HCT116 (cell line): ENCODE measurements at regions not wholly inside any gene's neighbourhood (a gene's known extent, or its start where the extent isn't known, plus 50 kb on each side); places are given as distances from the start of the nearest gene placed in this dataset.

Experiments
- ATAC-seq: fragments of 200-7000 bp; cut with Tn5 transposase; 2 replicates; pipeline ENCODE4 v1.9.1; 2020; ENCODE audit warnings: mild to moderate bottlenecking, moderate library complexity
- BruUV-seq: library from RNA; stranded (reverse); fragments of 400-500 nt; replicated peaks from 2 replicates; lab custom pipeline; 2021; lab: Mats Ljungman, UMichigan
- CTCF ChIA-PET: fragments of 300-600 bp; sonication (Branson Sonifier 250); formaldehyde crosslinking; loops from one replicate; lab custom pipeline; 2021; ENCODE audit warnings: antibody characterized with exemption; lab: Charles Lee
- POLR2A ChIA-PET: fragments of 300-600, 350-600 bp; sonication (Branson Sonifier 250); formaldehyde crosslinking; loops from one replicate; lab custom pipeline; 2021; ENCODE audit warnings: antibody characterized with exemption; lab: Charles Lee
- RAD21 ChIA-PET, 2 experiments: fragments of 300-600 bp; sonication (Branson Sonifier 250); formaldehyde crosslinking; loops; one replicate each; lab custom pipeline; 2023; ENCODE audit warnings: low total read pairs in 2 of 2; ENCODE audit not compliant: uncharacterized antibody in 2 of 2, unreplicated experiment in 2 of 2, low non-redundant PET in 1 of 2; lab: Charles Lee
- DNase-seq: peaks from one replicate; pipeline ENCODE4 v3.0.0-alpha.2; 2010; ENCODE audit warnings: low read depth, low spot score
- H2AFZ ChIP-seq: fragments of 200-600 bp; shearing (Covaris generic), sonication (generic); 2 replicates; pipeline ENCODE4 v1.6.1; 2017; ENCODE audit warnings: low read depth, mixed run types, mixed read lengths, antibody characterized with exemption, low read length; ENCODE audit not compliant: poor library complexity, severe bottlenecking
- H3K27ac ChIP-seq: 2 replicates; pipeline ENCODE4 v1.5.1; 2012; ENCODE audit warnings: low read depth, low read length
- H3K27me3 ChIP-seq: fragments of 200-600 bp; sonication (generic); 2 replicates; pipeline ENCODE4 v1.6.1; 2016; ENCODE audit warnings: mixed run types, low read length, mixed read lengths; ENCODE audit not compliant: insufficient read depth
- H3K36me3 ChIP-seq, 2 experiments: fragments of 200-500 bp in 1 of 2; fragments of 200-600 bp in 1 of 2; sonication (Bioruptor generic) in 1 of 2; sonication (generic) in 1 of 2; 2 replicates each; pipeline versions ENCODE4 v1.5.1 to v1.6.1; 2014 to 2016; ENCODE audit warnings: low read length in 2 of 2, inconsistent platforms in 1 of 2, mixed read lengths in 1 of 2, mixed run types in 1 of 2; ENCODE audit not compliant: insufficient read depth in 2 of 2, control insufficient read depth in 1 of 2
- H3K4me1 ChIP-seq, 2 experiments: fragments of 200-600 bp in 1 of 2; sonication (generic) in 1 of 2; 2 replicates each; pipeline versions ENCODE4 v1.5.1 to v1.6.1; 2012 to 2017; ENCODE audit warnings: low read length in 2 of 2, inconsistent platforms in 1 of 2, mild to moderate bottlenecking in 1 of 2, mixed read lengths in 1 of 2, mixed run types in 1 of 2, moderate library complexity in 1 of 2; ENCODE audit not compliant: insufficient read depth in 2 of 2, control insufficient read depth in 1 of 2
- H3K4me2 ChIP-seq: fragments of 200-600 bp; sonication (generic); 2 replicates; pipeline ENCODE4 v1.6.1; 2017; ENCODE audit warnings: mixed run types, low read length, mixed read lengths
- H3K4me3 ChIP-seq, 2 experiments: fragments of 200-600 bp in 1 of 2; sonication (generic) in 1 of 2; replicated peaks in 1 of 2; 2 replicates each; pipeline ENCODE4 v1.5.1; 2011 to 2016; ENCODE audit warnings: low read length in 2 of 2, control low read depth in 1 of 2, low read depth in 1 of 2, mild to moderate bottlenecking in 1 of 2, mixed read lengths in 1 of 2, mixed run types in 1 of 2
- H3K79me2 ChIP-seq: fragments of 200-600 bp; sonication (generic); 2 replicates; pipeline ENCODE4 v1.6.1; 2017; ENCODE audit warnings: mild to moderate bottlenecking, mixed run types, low read length, moderate library complexity, mixed read lengths; ENCODE audit not compliant: insufficient read depth
- H3K9ac ChIP-seq: fragments of 200-600 bp; sonication (generic); 2 replicates; pipeline ENCODE4 v1.6.1; 2016; ENCODE audit warnings: low read length, mixed read lengths
- H3K9me2 ChIP-seq: fragments of 200-600 bp; sonication (generic), shearing (Covaris generic); 2 replicates; pipeline ENCODE4 v1.6.1; 2017; ENCODE audit warnings: mixed run types, mild to moderate bottlenecking, moderate library complexity; ENCODE audit not compliant: insufficient read depth
- H3K9me3 ChIP-seq, 2 experiments: fragments of 200-500 bp in 1 of 2; fragments of 200-600 bp in 1 of 2; sonication (Bioruptor generic) in 1 of 2; sonication (generic) in 1 of 2; 2 replicates each; pipeline ENCODE4 v1.6.1; 2014 to 2017; ENCODE audit warnings: low read length in 2 of 2, mixed read lengths in 2 of 2, inconsistent platforms in 1 of 2, low read depth in 1 of 2, mild to moderate bottlenecking in 1 of 2, mixed run types in 1 of 2, moderate library complexity in 1 of 2; ENCODE audit not compliant: control insufficient read depth in 1 of 2, insufficient read depth in 1 of 2
- H4K20me1 ChIP-seq: fragments of 200-600 bp; sonication (generic), shearing (Covaris generic); 2 replicates; pipeline ENCODE4 v1.6.1; 2017; ENCODE audit warnings: mixed run types, mild to moderate bottlenecking, moderate library complexity; ENCODE audit not compliant: insufficient read depth
- CBX3 ChIP-seq: IDR thresholded peaks from 2 replicates; pipeline ENCODE4 v1.6.1; 2012; ENCODE audit warnings: low read depth
- CEBPB ChIP-seq: IDR thresholded peaks from 2 replicates; pipeline ENCODE4 v1.6.1; 2012; ENCODE audit warnings: low read depth
- EGR1 ChIP-seq: IDR thresholded peaks from 2 replicates; pipeline ENCODE4 v1.6.1; 2012; ENCODE audit warnings: low read depth
- ELF1 ChIP-seq: IDR thresholded peaks from 2 replicates; pipeline ENCODE4 v1.6.1; 2012; ENCODE audit warnings: low read depth, borderline replicate concordance
- EZH2phosphoT487 ChIP-seq: fragments of 200-600 bp; IDR thresholded peaks from 2 replicates; pipeline ENCODE4 v1.6.1; 2018; ENCODE audit warnings: antibody characterized with exemption, borderline replicate concordance
- FOSL1 ChIP-seq: IDR thresholded peaks from 2 replicates; pipeline ENCODE4 v1.6.1; 2012; ENCODE audit warnings: low read depth
- JUND ChIP-seq: IDR thresholded peaks from 2 replicates; pipeline ENCODE4 v1.6.1; 2012
- POLR2A ChIP-seq: IDR thresholded peaks from 2 replicates; pipeline ENCODE4 v1.7.0; 2011; ENCODE audit warnings: borderline replicate concordance; ENCODE audit not compliant: insufficient read depth, insufficient read length; ENCODE audit errors: extremely low read depth
- POLR2AphosphoS5 ChIP-seq: IDR thresholded peaks from 2 replicates; pipeline ENCODE4 v1.6.1; 2011; ENCODE audit warnings: mild to moderate bottlenecking, low read depth, low read length, moderate library complexity
- RAD21 ChIP-seq: IDR thresholded peaks from 2 replicates; pipeline ENCODE4 v1.6.1; 2012; ENCODE audit warnings: low read depth, mild to moderate bottlenecking
- SIN3A ChIP-seq: IDR thresholded peaks from 2 replicates; pipeline ENCODE4 v1.6.1; 2012; ENCODE audit warnings: low read depth
- SP1 ChIP-seq: IDR thresholded peaks from 2 replicates; pipeline ENCODE4 v1.6.1; 2012; ENCODE audit warnings: low read depth
- SRF ChIP-seq: IDR thresholded peaks from 2 replicates; pipeline ENCODE4 v1.6.1; 2012; ENCODE audit warnings: low read depth
- TCF7L2 ChIP-seq: IDR thresholded peaks from 2 replicates; pipeline ENCODE4 v1.7.0; 2011; ENCODE audit warnings: borderline replicate concordance, inconsistent platforms; ENCODE audit not compliant: insufficient read depth, insufficient read length; ENCODE audit errors: extremely low read depth
- YY1 ChIP-seq: IDR thresholded peaks from 2 replicates; pipeline ENCODE4 v1.6.1; 2011; ENCODE audit warnings: low read length, low read depth, moderate library complexity, mild to moderate bottlenecking; ENCODE audit not compliant: insufficient replicate concordance; ENCODE audit errors: extremely low read depth
- ZBTB33 ChIP-seq: IDR thresholded peaks from 2 replicates; pipeline ENCODE4 v1.6.1; 2011; ENCODE audit warnings: mild to moderate bottlenecking, low read length, moderate library complexity; ENCODE audit not compliant: insufficient replicate concordance; ENCODE audit errors: extremely low read depth
- ZFX ChIP-seq: fragments of 450-650 bp; IDR thresholded peaks from 2 replicates; pipeline ENCODE4 v1.6.1; 2017
- ZNF274 ChIP-seq: fragments of 200-500 bp; sonication (Bioruptor generic); IDR thresholded peaks from 2 replicates; pipeline ENCODE4 v1.6.1; 2014; ENCODE audit warnings: mild to moderate bottlenecking, low read depth, low read length, inconsistent platforms
- intact Hi-C: fragments of 100-400 bp; cut with micrococcal nuclease; formaldehyde crosslinking; loops from 2 replicates; pipeline ENCODE4 v1.10.0; 2022
- TF ChIP-seq, protein P1 (sequence below): IDR thresholded peaks from 2 replicates; pipeline ENCODE4 v1.6.1; 2012

DNA sequence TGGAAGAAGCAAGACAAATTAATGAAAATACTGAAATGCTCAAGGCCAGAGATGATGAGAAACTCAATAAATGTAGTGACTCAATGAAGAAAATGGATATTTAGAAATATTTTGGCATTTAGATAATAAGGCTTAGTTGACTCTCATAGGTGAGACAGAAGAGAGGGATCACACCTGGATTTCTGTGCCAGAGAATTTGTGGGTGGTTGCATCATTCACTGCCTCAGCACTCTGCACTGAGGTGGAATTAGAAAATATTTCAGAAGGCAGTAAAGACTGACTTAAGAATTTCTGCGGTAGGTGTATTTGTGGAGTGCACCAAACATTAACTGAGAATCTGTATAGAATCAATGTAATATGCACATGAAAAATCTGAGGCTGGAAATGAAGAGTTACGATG is 848.3 kb upstream of the PCDH9 start:
- BruUV-seq: no TSS peak
- no peaks in the 10 kb centered on the region for H3K36me3 ChIP-seq
- no peak overlapping the region for H3K4me2 ChIP-seq
- no peak overlapping the region for H2AFZ ChIP-seq
- CTCF ChIA-PET: no interaction called here
- no peak overlapping the region for H3K9ac ChIP-seq
- H3K9me3 ChIP-seq: no peaks in the 10 kb centered on the region; a peak in 1 of 4 replicates
- TF ChIP-seq ZNF274: no peak
- TF ChIP-seq CEBPB: no peak
- no peak for TF ChIP-seq TCF7L2
- TF ChIP-seq EGR1: no peak
- TF ChIP-seq RAD21: no peak
- TF ChIP-seq ZBTB33: no peak
- no peak for TF ChIP-seq SRF
- TF ChIP-seq, protein P1, sequence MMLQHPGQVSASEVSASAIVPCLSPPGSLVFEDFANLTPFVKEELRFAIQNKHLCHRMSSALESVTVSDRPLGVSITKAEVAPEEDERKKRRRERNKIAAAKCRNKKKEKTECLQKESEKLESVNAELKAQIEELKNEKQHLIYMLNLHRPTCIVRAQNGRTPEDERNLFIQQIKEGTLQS: no peak
- TF ChIP-seq FOSL1: no peak
- TF ChIP-seq JUND: no peak
- TF ChIP-seq POLR2AphosphoS5: no peak
- TF ChIP-seq EZH2phosphoT487: no peak
- TF ChIP-seq POLR2A: no peak
- no peak for TF ChIP-seq CBX3
- no peak for TF ChIP-seq SIN3A
- TF ChIP-seq SP1: no peak
- no peak for TF ChIP-seq ELF1
- TF ChIP-seq YY1: no peak
- no peak for TF ChIP-seq ZFX
- TF ChIP-seq, all 23 proteins: peak for 0
- ATAC-seq (no peak), DNase-seq (no peak)
- ChIA-PET RAD21 (no interaction called here), POLR2A (no interaction called here)
- Histone ChIP-seq H3K4me3 (no peak overlapping the region), H3K9me2 (no peaks in the 10 kb centered on the region), H4K20me1 (no peaks in the 10 kb centered on the region), H3K79me2 (no peaks in the 10 kb centered on the region), H3K27ac (no peak overlapping the region), H3K4me1 (no peaks in the 10 kb centered on the region), H3K27me3 (no peaks in the 10 kb centered on the region)
- intact Hi-C loops: no loop called here
